Ovary (tissue), 7 donors: ENCODE measurements at regions not wholly inside any gene's neighbourhood (a gene's known extent, or its start where the extent isn't known, plus 50 kb on each side); places are given as distances from the start of the nearest gene placed in this dataset.
A peak's percentile ranks its signal among the peaks of the same experiment; 100 is the strongest.

Experiments used
- DNase-seq, 5 donors: peaks; one replicate each; pipeline ENCODE4 v3.0.0-alpha.2; 2019 to 2020
- H3K27ac ChIP-seq, 2 donors: fragments of 200-600 bp; one replicate each; pipeline versions ENCODE4 v1.5.1 to v1.8.0; 2019 to 2022
- H3K27me3 ChIP-seq: fragments of 200-600 bp; one replicate; pipeline ENCODE4 v1.8.0; 2022
- H3K36me3 ChIP-seq: fragments of 200-600 bp; sonication (generic); one replicate; pipeline ENCODE4 v1.5.1; 2019
- H3K4me1 ChIP-seq: one replicate; pipeline ENCODE4 v1.8.1; 2013; ENCODE audit warnings: mild to moderate bottlenecking, moderate library complexity; ENCODE audit not compliant: insufficient read depth
- H3K4me3 ChIP-seq: fragments of 200-600 bp; sonication (generic); one replicate; pipeline ENCODE4 v1.5.1; 2017
- H3K9me3 ChIP-seq, 2 donors: fragments of 200-600 bp in 1 of 2; sonication (generic) in 1 of 2; one replicate each; pipeline versions ENCODE4 v1.5.1 to v1.8.1; 2013 to 2019; ENCODE audit warnings: mild to moderate bottlenecking in 1 of 2, moderate library complexity in 1 of 2
- EP300 ChIP-seq: sonication (generic); formaldehyde crosslinking; IDR thresholded peaks from one replicate; pipeline ENCODE4 v1.6.1; 2017; ENCODE audit warnings: antibody characterized with exemption
- POLR2A ChIP-seq: fragments of 450-650 bp; IDR thresholded peaks from one replicate; pipeline ENCODE4 v1.6.1; 2017; ENCODE audit warnings: antibody characterized with exemption, mild to moderate bottlenecking, moderate library complexity
- WGBS, 3 donors: extraction: QIAGEN DNeasy Blood & Tissue Kit in 1 of 3; methylation state at CpG; one replicate each; pipeline versions ENCODE4 v1.1.5 to v1.1.7; 2013 to 2017; 5-methylcytosine and 5-hydroxymethylcytosine counted together
- intact Hi-C, 4 donors: fragments of 100-400 bp; cut with DNase I; formaldehyde crosslinking; loops; one replicate each; pipeline versions ENCODE4 v1.11.0 to v1.15.1; 2022 to 2023
- TF ChIP-seq, protein P1 (sequence below), 3 donors: fragments of 450-650 bp in 2 of 3; fragments of 200-600 bp in 1 of 3; IDR thresholded peaks; one replicate each; pipeline versions ENCODE4 v1.5.1 to v1.8.0; 2016 to 2022; ENCODE audit warnings: antibody characterized with exemption in 3 of 3, mild to moderate bottlenecking in 1 of 3
- donor health status: DM: no; HTN: no; CAD: no; lungs with moderate emphysema.
- donor health status: DM: no; HTN: no; CAD: no.
- donor health status: Bipolar disorder and iron deficiency.
- donor health status: DM: no; HTN: no; CAD: no.
- donor health status: DM: yes; HTN: yes; CAD: no.

DNA sequence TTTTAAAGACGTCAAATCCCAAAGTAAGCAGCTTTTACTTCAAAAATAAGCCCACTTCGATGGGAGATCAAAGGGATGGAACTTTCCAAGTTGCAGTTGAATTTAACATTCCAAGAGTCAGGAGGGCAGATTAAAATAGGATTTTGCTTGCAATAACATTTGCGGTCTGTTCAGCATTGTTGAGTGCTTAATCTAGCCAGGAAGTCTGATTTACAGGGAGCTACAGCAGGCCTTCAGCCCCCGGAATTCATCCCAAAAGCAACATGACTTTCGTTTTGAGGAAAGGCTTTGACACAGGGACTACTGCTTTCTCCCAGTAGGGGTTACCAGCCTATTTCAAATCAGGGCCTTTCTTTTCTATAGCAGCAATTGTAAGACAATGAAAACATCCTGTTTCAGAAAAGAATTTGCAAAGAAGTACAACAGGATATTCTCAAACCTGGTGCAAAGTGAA lies 279.6 kb upstream of the PITRM1 start:
- 3 to 12% (median 6%) methylated on average over 5 of the region's 5 CpGs for WGBS, 3 donors
- intact Hi-C loops: no loop called here
- no peaks in the 10 kb centered on the region for H3K9me3 ChIP-seq
- no peaks in the 10 kb centered on the region for H3K36me3 ChIP-seq
- DNase-seq: no peak
- H3K4me3 ChIP-seq: no peak overlapping the region
- H3K27me3 ChIP-seq: no peaks in the 10 kb centered on the region
- H3K4me1 ChIP-seq: peaks cover 2% of the 10 kb centered on the region
- TF ChIP-seq, protein P1, sequence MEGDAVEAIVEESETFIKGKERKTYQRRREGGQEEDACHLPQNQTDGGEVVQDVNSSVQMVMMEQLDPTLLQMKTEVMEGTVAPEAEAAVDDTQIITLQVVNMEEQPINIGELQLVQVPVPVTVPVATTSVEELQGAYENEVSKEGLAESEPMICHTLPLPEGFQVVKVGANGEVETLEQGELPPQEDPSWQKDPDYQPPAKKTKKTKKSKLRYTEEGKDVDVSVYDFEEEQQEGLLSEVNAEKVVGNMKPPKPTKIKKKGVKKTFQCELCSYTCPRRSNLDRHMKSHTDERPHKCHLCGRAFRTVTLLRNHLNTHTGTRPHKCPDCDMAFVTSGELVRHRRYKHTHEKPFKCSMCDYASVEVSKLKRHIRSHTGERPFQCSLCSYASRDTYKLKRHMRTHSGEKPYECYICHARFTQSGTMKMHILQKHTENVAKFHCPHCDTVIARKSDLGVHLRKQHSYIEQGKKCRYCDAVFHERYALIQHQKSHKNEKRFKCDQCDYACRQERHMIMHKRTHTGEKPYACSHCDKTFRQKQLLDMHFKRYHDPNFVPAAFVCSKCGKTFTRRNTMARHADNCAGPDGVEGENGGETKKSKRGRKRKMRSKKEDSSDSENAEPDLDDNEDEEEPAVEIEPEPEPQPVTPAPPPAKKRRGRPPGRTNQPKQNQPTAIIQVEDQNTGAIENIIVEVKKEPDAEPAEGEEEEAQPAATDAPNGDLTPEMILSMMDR (IDR thresholded peaks at IDR 0.05): peak in 1 of 3 donors; percentile 23
- TF ChIP-seq POLR2A (no peak), EP300 (no peak)
- H3K27ac ChIP-seq: no peak overlapping the region

DNA sequence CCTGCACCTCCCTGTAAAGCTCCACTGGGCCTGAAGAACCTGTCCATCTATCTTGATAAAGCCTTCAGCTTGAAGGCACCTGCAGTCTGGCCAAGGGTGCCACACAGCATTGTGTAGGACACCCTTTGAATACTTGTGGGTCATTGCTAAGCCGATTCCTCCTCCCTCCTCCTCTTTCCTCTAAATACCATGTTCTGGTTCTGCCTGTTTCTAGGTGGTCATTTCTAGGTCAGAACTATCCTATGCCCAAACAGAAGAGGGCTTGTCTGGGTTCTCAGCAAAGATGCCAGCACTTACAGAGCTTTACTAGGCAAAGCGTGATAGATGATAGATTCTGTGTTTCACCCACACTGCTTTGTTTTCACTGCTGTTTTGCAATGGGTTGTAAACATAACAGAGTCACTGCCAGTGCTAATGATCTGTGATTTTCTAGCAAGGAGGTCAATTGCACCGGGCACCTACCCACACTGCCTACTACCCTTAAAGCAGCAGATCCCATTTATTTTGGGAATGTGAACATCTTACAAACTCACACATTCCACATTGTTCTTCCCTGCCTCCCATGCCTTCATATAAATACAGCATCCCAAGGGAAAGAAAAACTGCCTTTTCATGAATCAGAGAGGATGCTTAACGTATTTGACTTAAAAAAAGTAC lies 279.1 kb upstream of the PITRM1 start:
- H3K9me3 ChIP-seq: no peaks in the 10 kb centered on the region
- no peak for DNase-seq
- TF ChIP-seq EP300: no peak
- TF ChIP-seq, protein P1 (IDR thresholded peaks at IDR 0.05): no peak
- no peak for TF ChIP-seq POLR2A
- intact Hi-C loops: no loop called here
- no peaks in the 10 kb centered on the region for H3K36me3 ChIP-seq
- peaks cover 2% of the 10 kb centered on the region for H3K4me1 ChIP-seq
- H3K27me3 ChIP-seq: no peaks in the 10 kb centered on the region
- WGBS, 3 donors: 53 to 64% (median 62%) methylated on average over 4 of the region's 4 CpGs
- no peak overlapping the region for H3K27ac ChIP-seq
- no peak overlapping the region for H3K4me3 ChIP-seq

DNA sequence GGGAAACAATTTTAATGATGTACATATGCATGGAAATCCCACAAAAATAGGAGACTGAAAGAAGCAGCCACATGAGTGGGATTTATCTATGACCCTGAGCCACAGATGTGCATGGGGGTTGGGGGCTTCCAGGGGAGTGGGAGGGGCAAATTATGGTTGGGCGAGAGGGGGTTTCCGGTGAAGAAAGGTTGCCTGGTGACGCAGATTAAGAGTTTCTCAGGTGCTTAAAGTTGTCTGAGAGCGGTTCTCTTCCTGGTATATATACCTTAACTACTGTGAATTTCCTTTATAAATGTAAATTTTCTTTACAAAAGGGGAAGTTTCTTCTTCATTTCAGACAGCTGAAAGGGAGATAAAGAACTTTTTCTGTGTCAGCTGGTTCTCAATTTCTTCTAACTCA lies 273.6 kb upstream of the PITRM1 start:
- intact Hi-C loops: no loop called here
- TF ChIP-seq EP300: no peak
- Histone ChIP-seq H3K27ac (no peak overlapping the region), H3K4me1 (no peaks in the 10 kb centered on the region), H3K4me3 (no peak overlapping the region), H3K36me3 (no peaks in the 10 kb centered on the region), H3K9me3 (no peaks in the 10 kb centered on the region), H3K27me3 (no peaks in the 10 kb centered on the region)
- 79 to 86% (median 82%) methylated on average over 4 of the region's 4 CpGs for WGBS, 3 donors
- no peak for DNase-seq

DNA sequence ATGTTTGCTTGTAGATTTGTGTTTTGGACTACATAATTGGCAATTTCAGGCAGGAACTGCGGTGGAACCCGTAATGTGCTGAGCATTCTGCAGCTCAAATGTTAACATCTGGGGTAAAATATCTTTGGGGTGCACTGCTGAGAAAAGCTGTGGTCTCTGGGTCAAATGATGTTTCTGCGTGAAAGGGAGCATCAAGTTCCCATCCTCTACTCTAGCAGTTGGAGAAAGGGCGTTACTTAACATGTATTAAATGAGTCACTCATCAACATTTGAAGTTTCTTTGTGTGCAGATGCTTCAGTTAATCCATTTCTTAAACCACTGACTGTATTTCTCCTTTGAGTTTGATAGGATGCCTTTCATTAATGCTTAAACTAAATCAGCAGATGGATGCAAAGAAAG lies 273.1 kb upstream of the PITRM1 start:
- no peak for DNase-seq
- Histone ChIP-seq H3K27me3 (no peaks in the 10 kb centered on the region), H3K9me3 (no peaks in the 10 kb centered on the region), H3K4me3 (no peak overlapping the region), H3K27ac (no peak overlapping the region), H3K36me3 (no peaks in the 10 kb centered on the region), H3K4me1 (no peaks in the 10 kb centered on the region)
- TF ChIP-seq POLR2A: no peak
- TF ChIP-seq, protein P1 (IDR thresholded peaks at IDR 0.05): no peak
- no peak for TF ChIP-seq EP300
- intact Hi-C loops: no loop called here
- 91 to 94% (median 93%) methylated on average over 4 of the region's 4 CpGs for WGBS, 3 donors

DNA sequence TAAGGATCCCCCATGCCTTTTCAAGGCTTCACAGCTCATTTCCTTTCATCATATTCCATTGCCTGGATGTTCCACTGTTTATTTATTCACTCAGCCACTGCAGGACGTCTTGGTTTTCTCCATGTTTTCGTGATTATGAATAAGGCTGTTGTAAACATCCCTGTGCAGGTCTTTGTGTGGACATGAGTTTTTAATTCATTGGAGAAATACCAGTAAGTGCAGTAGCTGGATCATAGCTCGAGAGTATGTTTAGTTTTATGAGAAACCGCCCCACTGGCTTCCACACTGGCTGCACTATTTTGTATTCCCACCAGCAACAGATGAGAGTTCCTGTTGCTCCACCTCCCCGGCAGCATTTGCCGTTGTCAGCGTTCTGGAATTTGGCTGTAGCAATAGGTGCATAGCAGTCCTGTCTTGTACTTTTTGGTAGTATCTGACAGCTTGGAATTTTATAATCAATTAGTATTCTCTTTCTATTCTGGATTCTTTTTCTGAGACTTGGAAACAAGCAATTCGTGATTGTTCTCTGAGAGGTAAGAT lies 269.9 kb upstream of the PITRM1 start:
- 77 to 92% (median 81%) methylated on average over 8 of the region's 8 CpGs for WGBS, 3 donors

More for the DNA sequence above, 269.9 kb upstream of the PITRM1 start:
- Histone ChIP-seq H3K27ac (no peak overlapping the region), H3K4me3 (no peak overlapping the region), H3K9me3 (no peaks in the 10 kb centered on the region), H3K27me3 (no peaks in the 10 kb centered on the region), H3K36me3 (no peaks in the 10 kb centered on the region), H3K4me1 (no peaks in the 10 kb centered on the region)
- intact Hi-C loops: no loop called here
- no peak for DNase-seq
- TF ChIP-seq EP300 (no peak), POLR2A (no peak)
- TF ChIP-seq, protein P1 (IDR thresholded peaks at IDR 0.05): no peak
